ENCODE measurements at regions not wholly inside any gene's neighbourhood (a gene's known extent, or its start where the extent isn't known, plus 50 kb on each side); places are given as distances from the start of the nearest gene placed in this dataset.

DNA sequence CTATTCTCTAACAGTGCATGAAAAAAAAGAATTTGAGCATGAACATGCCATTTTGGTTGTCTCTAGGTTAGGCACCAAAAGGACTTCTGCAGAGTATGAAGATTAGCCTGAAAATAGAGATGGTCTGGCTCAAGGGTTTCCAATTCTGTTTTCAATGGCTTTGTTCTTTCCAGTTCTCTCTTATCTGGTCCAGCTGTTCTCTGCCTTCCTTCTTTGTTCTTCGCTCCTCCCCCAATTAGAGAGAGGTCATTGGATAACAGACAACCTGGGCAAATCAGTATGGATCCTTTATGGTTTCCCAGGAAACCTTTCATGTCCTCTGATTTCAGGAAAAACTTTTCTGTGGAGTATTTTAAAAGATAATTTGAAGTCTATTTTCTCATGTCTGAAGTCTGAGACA lies 623.4 kb downstream of the PCDH17 start (continued):
- TF ChIP-seq, protein P1, sequence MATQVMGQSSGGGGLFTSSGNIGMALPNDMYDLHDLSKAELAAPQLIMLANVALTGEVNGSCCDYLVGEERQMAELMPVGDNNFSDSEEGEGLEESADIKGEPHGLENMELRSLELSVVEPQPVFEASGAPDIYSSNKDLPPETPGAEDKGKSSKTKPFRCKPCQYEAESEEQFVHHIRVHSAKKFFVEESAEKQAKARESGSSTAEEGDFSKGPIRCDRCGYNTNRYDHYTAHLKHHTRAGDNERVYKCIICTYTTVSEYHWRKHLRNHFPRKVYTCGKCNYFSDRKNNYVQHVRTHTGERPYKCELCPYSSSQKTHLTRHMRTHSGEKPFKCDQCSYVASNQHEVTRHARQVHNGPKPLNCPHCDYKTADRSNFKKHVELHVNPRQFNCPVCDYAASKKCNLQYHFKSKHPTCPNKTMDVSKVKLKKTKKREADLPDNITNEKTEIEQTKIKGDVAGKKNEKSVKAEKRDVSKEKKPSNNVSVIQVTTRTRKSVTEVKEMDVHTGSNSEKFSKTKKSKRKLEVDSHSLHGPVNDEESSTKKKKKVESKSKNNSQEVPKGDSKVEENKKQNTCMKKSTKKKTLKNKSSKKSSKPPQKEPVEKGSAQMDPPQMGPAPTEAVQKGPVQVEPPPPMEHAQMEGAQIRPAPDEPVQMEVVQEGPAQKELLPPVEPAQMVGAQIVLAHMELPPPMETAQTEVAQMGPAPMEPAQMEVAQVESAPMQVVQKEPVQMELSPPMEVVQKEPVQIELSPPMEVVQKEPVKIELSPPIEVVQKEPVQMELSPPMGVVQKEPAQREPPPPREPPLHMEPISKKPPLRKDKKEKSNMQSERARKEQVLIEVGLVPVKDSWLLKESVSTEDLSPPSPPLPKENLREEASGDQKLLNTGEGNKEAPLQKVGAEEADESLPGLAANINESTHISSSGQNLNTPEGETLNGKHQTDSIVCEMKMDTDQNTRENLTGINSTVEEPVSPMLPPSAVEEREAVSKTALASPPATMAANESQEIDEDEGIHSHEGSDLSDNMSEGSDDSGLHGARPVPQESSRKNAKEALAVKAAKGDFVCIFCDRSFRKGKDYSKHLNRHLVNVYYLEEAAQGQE (IDR thresholded peaks at IDR 0.05; ENCODE audit: unreplicated experiment): no peak
- TF ChIP-seq, protein P2, sequence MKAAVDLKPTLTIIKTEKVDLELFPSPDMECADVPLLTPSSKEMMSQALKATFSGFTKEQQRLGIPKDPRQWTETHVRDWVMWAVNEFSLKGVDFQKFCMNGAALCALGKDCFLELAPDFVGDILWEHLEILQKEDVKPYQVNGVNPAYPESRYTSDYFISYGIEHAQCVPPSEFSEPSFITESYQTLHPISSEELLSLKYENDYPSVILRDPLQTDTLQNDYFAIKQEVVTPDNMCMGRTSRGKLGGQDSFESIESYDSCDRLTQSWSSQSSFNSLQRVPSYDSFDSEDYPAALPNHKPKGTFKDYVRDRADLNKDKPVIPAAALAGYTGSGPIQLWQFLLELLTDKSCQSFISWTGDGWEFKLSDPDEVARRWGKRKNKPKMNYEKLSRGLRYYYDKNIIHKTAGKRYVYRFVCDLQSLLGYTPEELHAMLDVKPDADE (IDR thresholded peaks at IDR 0.05): no peak

DNA sequence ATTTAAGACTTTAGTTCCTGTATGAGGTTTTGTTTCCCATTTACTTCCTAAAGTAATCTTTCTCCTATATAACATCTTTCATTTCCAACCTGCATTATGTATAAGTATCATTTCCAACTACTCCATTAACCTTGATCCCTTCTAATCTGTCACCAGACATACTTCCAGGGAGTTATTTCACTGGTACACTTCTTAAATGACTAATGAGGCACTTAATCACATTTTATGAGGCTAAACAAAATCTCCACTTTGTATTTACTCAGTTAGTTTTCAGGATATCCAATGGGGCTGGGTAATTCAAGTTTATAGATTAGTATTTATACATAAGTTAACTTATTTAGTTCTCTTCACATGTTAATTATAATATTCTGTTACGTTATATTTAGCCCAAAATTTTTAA lies 634.7 kb downstream of the PCDH17 start:
- Histone ChIP-seq H3K36me3 (ENCODE audit: insufficient read depth) (no peaks in the 10 kb centered on the region), H2AFZ (no peak overlapping the region), H3F3A (replicated peaks; ENCODE audit: low read depth) (no peaks in the 10 kb centered on the region), H3K27ac (ENCODE audit: low read depth) (no peak overlapping the region), H3K9me2 (ENCODE audit: insufficient read depth) (no peaks in the 10 kb centered on the region), H4K20me1 (replicated peaks; ENCODE audit: insufficient read depth) (no peaks in the 10 kb centered on the region), H3K79me2 (replicated peaks; ENCODE audit: insufficient read depth) (no peaks in the 10 kb centered on the region), H3K4me3 (no peak overlapping the region), H3K27me3 (ENCODE audit: insufficient read depth) (no peaks in the 10 kb centered on the region), H3K4me1 (ENCODE audit: insufficient read depth) (no peaks in the 10 kb centered on the region), H3K4me2 (no peak overlapping the region)
- H3K4me3 Mint-ChIP-seq: no peak overlapping the region
- peaks cover 2% of the 10 kb centered on the region for H3K27me3 Mint-ChIP-seq (ENCODE audit: insufficient read depth, low read depth, poor library complexity)
- H3K27ac Mint-ChIP-seq: no peak overlapping the region
- no peaks in the 10 kb centered on the region for H3K9me3 Mint-ChIP-seq
- TF ChIP-seq, protein P2 (IDR thresholded peaks at IDR 0.05): no peak
- DNase-seq (ENCODE audit: low spot score) (no peak), ATAC-seq (no peak)
- no peaks in the 10 kb centered on the region for H3K36me3 Mint-ChIP-seq (ENCODE audit: low read depth)
- peaks cover 3% of the 10 kb centered on the region; the same call in 2 of the 3 replicates for H3K4me1 Mint-ChIP-seq

DNA sequence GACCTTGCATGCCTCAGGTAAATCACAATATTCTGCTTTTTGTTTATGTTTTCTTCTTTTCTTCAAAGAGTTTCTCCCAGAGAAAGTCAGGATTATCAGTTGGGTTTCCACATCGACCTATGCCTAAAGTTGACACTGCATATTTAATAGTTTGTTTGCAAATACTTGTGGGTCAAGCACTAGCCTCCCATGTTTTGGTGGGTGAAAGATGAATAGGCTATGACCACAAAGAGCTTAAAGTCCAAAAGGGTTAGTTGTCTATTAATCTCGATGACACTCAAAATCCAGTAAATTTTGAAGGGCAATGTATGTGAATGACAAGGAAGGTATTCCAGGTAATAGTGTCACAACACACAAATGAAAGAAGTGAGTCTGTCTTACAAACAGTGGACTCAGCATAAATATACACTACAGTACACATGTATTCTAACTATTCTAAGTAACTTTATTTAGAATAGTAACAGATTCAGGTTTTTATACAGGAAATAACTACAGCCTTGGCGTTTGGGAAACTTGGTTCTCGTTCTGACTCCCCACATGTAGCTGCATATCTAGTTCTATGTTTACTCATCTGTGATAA lies 667.1 kb downstream of the PCDH17 start:
- no peak for ATAC-seq
- no peak for TF ChIP-seq JUNB (IDR thresholded peaks at IDR 0.05; ENCODE audit: unreplicated experiment)
- no peak for TF ChIP-seq EZH2phosphoT487 (IDR thresholded peaks at IDR 0.05; ENCODE audit: unreplicated experiment)
- TF ChIP-seq EZH2 (IDR thresholded peaks at IDR 0.05; ENCODE audit: low read depth, unreplicated experiment): no peak
- TF ChIP-seq, protein P2 (IDR thresholded peaks at IDR 0.05): no peak

More for the DNA sequence above, 667.1 kb downstream of the PCDH17 start:
- no peaks in the 10 kb centered on the region for H3K9me3 Mint-ChIP-seq
- no peak overlapping the region for H3K4me3 Mint-ChIP-seq
- Histone ChIP-seq H3K79me2 (replicated peaks; ENCODE audit: insufficient read depth) (no peaks in the 10 kb centered on the region), H3K36me3 (ENCODE audit: insufficient read depth) (no peaks in the 10 kb centered on the region), H3K9me2 (ENCODE audit: insufficient read depth) (no peaks in the 10 kb centered on the region), H3K4me3 (no peak overlapping the region), H3K4me1 (ENCODE audit: insufficient read depth) (peaks cover 5% of the 10 kb centered on the region; the same call in 1 of the 2 replicates), H3K27me3 (ENCODE audit: insufficient read depth) (no peaks in the 10 kb centered on the region), H3F3A (replicated peaks; ENCODE audit: low read depth) (no peaks in the 10 kb centered on the region), H3K27ac (ENCODE audit: low read depth) (no peak overlapping the region), H4K20me1 (replicated peaks; ENCODE audit: insufficient read depth) (no peaks in the 10 kb centered on the region), H2AFZ (no peak overlapping the region), H3K4me2 (no peak overlapping the region)
- H3K27me3 Mint-ChIP-seq (ENCODE audit: insufficient read depth, low read depth, poor library complexity): no peaks in the 10 kb centered on the region
- H3K36me3 Mint-ChIP-seq (ENCODE audit: low read depth): no peaks in the 10 kb centered on the region
- H3K27ac Mint-ChIP-seq: no peak overlapping the region
- DNase-seq (ENCODE audit: low spot score): no peak
- no peaks in the 10 kb centered on the region for H3K4me1 Mint-ChIP-seq

Data from GM23338 (cell line).